Testis (tissue), 2 donors: ENCODE measurements at regions not wholly inside any gene's neighbourhood (a gene's known extent, or its start where the extent isn't known, plus 50 kb on each side); places are given as distances from the start of the nearest gene placed in this dataset.

Experiments
- POLR2A ChIP-seq: fragments of 450-650 bp; IDR thresholded peaks from one replicate; pipeline ENCODE4 v1.6.1; 2017; ENCODE audit warnings: antibody characterized with exemption, mild to moderate bottlenecking, moderate library complexity
- TF ChIP-seq, protein P1 (sequence below), 3 experiments: fragments of 450-650 bp in 2 of 3; fragments of 200-600 bp in 1 of 3; sonication (generic) in 1 of 3; IDR thresholded peaks; one replicate each; pipeline ENCODE4 v1.5.1; 2016 to 2019; ENCODE audit warnings: antibody characterized with exemption in 3 of 3, mild to moderate bottlenecking in 2 of 3, moderate library complexity in 1 of 3

DNA sequence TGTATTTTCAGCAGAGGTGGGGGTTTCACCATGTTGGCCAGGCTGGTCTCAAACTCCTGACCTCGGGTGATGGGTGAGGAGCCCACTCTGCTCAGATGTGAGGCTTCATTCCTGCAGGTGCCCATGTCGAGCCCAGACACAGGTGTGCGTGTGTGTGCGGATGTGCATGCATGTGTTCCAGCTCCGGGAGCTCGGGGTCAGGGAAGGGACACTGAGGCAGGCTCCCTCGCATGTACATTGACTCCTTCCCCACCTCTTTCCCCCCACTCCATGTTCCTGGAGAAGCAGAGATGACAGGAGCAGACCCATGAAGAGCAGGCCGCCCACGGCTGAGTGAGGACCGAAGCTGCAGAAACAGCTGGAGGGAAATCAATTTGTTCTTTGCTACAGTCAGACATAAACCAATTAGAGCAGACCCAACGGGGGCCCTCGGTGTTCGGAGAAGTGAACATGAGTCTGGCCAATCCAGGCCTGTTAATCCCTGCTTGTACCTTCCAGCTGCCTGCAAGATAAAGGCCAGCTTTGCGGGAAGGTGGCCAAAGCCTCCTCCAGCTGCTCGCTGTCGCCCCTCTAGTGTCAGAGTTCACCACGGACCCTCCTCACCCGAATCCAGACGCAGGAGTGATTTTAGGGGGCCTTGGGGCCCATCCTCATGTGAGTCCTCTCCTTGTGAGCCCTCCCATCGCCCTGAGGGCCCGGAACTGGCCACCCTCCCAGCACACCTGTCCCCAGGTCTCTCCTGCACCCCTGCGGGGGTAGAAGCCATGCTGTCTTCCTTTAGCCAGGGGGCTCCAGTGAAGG lies 321.0 kb upstream of the RTL1 start:
- TF ChIP-seq, protein P1, sequence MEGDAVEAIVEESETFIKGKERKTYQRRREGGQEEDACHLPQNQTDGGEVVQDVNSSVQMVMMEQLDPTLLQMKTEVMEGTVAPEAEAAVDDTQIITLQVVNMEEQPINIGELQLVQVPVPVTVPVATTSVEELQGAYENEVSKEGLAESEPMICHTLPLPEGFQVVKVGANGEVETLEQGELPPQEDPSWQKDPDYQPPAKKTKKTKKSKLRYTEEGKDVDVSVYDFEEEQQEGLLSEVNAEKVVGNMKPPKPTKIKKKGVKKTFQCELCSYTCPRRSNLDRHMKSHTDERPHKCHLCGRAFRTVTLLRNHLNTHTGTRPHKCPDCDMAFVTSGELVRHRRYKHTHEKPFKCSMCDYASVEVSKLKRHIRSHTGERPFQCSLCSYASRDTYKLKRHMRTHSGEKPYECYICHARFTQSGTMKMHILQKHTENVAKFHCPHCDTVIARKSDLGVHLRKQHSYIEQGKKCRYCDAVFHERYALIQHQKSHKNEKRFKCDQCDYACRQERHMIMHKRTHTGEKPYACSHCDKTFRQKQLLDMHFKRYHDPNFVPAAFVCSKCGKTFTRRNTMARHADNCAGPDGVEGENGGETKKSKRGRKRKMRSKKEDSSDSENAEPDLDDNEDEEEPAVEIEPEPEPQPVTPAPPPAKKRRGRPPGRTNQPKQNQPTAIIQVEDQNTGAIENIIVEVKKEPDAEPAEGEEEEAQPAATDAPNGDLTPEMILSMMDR (IDR thresholded peaks at IDR 0.05), result no peak
- no peak for TF ChIP-seq POLR2A
